SH-SY5Y (cell line): ENCODE measurements at regions not wholly inside any gene's neighbourhood (a gene's known extent, or its start where the extent isn't known, plus 50 kb on each side); places are given as distances from the start of the nearest gene placed in this dataset.

Source experiments
- GATA2 ChIP-seq: IDR thresholded peaks from 2 replicates; pipeline ENCODE4 v1.6.1; 2011; ENCODE audit warnings: mild to moderate bottlenecking, low read depth, low read length
- GATA3 ChIP-seq: IDR thresholded peaks from 2 replicates; pipeline ENCODE4 v1.6.1; 2011; ENCODE audit warnings: low read depth, mild to moderate bottlenecking, low read length, moderate library complexity

DNA sequence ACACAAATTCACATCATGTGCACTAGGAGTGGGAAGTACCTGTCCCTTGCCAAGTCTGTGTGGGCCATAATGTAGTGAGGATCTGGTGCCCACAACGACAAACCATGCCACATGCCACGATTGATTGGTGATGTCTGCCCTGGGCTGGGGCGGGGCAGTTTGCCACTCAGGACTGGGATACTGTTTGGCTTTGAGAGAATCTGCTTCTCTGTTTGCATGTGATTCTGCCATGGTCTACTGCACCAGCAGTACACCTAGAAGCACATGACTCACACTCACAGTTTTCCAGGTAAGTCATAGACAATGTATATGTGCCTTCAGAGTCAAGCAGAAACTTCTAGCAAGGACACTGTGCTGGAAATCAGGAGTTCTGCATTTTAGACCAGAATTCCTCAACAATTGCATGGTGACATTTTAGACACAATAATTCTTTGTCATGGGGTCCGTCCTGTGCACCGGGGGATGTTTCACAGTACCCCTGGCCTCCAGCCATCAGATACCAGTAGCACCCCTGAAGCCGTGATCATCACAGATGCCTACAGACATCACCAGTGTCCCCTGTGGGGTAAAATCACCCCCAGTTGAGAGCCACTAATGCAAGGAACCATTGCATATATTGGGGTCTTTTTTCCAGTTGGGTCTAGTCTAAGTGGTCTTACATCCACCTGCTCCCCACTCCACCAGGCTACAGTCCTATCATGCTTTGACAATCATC, 278.3 kb downstream of the EIPR1 start:
- TF ChIP-seq GATA2: no peak
- no peak for TF ChIP-seq GATA3

- TF ChIP-seq GATA2: no peak
- no peak for TF ChIP-seq GATA3
These were observed 279.4 kb downstream of the EIPR1 start for GRCh38 chr2:3098231-3098630.

- TF ChIP-seq GATA3 (no peak), GATA2 (no peak)
These were observed 279.8 kb downstream of the EIPR1 start for GRCh38 chr2:3097804-3098203.

DNA sequence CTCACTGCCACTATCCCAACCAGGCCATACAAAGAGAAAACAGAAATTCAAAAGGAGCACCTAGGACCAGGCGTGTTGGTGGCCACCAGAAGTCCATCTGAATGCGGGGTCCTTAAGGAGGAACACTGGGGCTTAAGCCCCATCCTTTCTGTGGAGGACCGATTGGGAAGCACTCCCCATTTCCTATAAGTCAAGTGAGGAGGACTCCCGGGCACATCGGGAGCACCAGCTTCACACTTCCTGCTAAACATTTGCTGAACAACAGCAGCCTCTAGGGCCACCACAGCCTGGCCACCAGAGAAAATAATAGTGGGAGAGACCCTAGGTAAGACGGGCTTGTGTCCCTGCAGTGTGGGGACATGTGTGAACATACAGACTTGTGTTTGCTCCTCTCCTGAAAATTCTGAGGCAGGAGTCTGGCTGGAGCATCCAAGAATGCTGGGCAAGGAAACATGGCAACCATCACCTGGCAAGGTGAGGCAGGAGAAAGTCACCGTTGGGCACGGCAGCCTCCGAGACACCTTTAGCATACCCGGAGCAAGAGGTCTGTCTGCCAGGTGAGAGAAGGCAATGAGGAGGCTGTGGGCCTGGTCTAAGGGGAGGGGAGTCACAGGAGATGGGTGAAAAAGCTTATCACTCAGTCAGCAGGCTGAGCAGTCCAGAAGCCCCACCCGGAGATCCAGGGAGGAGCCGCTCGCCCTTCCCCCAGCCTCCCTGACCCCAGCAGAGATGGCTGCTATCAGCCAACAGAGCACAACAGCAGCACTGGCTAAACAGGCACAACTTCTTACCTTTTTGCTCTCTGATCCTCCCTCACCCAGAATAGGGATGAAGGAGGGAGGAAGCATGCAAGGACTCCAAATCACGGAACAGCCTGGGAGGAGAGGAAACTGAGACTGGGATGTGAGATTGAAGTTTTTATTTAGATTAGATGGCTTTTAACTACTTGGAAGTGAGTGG, 282.3 kb downstream of the EIPR1 start:
- TF ChIP-seq GATA2 (no peak), GATA3 (no peak)

GRCh38 chr2:3094318-3094717, 283.3 kb downstream of the EIPR1 start:
- TF ChIP-seq GATA2 (no peak), GATA3 (no peak)

- no peak for TF ChIP-seq GATA2
- no peak for TF ChIP-seq GATA3
These were observed 285.9 kb downstream of the EIPR1 start for GRCh38 chr2:3091696-3092095.

- TF ChIP-seq GATA2: no peak
- TF ChIP-seq GATA3: no peak
These were observed 294.9 kb downstream of the EIPR1 start for GRCh38 chr2:3082705-3083104.

- no peak for TF ChIP-seq GATA3
- no peak for TF ChIP-seq GATA2
These were observed 297.4 kb downstream of the EIPR1 start for GRCh38 chr2:3079959-3080948.

DNA sequence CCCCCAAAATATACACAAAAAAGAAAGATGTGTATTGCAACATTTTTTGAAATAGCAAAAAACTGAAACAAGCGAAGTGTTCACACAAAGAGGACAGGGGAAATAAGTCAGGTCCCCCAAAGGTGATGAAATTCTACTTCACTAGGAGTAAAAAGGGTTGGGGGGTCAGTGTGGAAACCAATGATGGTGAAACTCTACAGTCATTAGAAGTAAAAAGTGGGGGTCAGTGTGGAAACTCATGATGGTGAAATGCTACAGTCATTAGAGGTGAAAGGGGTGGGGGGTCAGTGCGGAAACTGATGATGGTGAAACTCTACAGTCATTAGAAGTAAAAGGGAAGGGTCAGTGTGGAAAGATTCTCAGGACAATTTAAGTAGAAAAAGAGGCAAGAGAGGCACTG, 298.2 kb downstream of the EIPR1 start:
- TF ChIP-seq GATA3 (no peak), GATA2 (no peak)

DNA sequence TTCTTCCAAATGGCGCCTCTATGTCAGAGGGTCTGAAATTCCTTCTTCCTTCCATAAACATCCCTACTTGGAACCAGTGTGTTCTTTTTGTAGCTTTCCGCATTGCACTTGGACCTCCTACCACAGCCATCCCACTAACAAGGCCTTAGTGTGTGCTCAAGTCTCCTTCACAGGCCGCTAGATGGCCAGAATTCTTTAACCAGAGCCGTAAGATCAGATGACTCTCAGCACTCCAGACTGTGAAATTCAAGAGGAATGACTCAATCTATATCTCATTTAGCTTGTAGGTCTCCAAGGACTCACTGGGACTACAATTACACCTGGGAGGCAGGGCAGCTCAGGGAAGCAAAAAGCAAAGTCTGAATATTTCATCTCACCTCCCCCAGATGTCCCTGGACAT, 298.9 kb downstream of the EIPR1 start:
- no peak for TF ChIP-seq GATA3
- TF ChIP-seq GATA2: no peak

- TF ChIP-seq GATA2 (no peak), GATA3 (no peak)
These were observed 300.6 kb downstream of the EIPR1 start for GRCh38 chr2:3076848-3077642.

- no peak for TF ChIP-seq GATA2
- TF ChIP-seq GATA3: no peak
These were observed 301.7 kb downstream of the EIPR1 start for GRCh38 chr2:3075991-3076340.

- TF ChIP-seq GATA2: no peak
- no peak for TF ChIP-seq GATA3
These were observed 302.2 kb downstream of the EIPR1 start for GRCh38 chr2:3075316-3075990.
